Caco-2 (cell line): ENCODE measurements at regions not wholly inside any gene's neighbourhood (a gene's known extent, or its start where the extent isn't known, plus 50 kb on each side); places are given as distances from the start of the nearest gene placed in this dataset.

Experiments used
- BruUV-seq: library from RNA; stranded (reverse); fragments of 400-500 nt; replicated peaks from 2 replicates; lab custom pipeline; 2021; lab: Mats Ljungman, UMichigan
- CTCF ChIA-PET: fragments of 300-600 bp; sonication (Branson Sonifier 250); formaldehyde crosslinking; loops from one replicate; lab custom pipeline; 2022; ENCODE audit warnings: antibody characterized with exemption; lab: Charles Lee
- POLR2A ChIA-PET: fragments of 300-600 bp; sonication (Branson Sonifier 250); formaldehyde crosslinking; loops from one replicate; lab custom pipeline; 2022; ENCODE audit warnings: antibody characterized with exemption; lab: Charles Lee
- DNase-seq, 2 experiments: peaks; one replicate each; pipeline versions ENCODE4 v3.0.0 to v3.0.0-alpha.2; 2020 to 2022
- H3K27me3 ChIP-seq: replicated peaks from 2 replicates; pipeline ENCODE4 v1.6.0; 2011; ENCODE audit warnings: low read length; ENCODE audit not compliant: control insufficient read depth, insufficient read depth
- H3K36me3 ChIP-seq: 2 replicates; pipeline ENCODE4 v1.5.1; 2011; ENCODE audit warnings: low read length; ENCODE audit not compliant: control insufficient read depth, insufficient read depth
- H3K4me1 ChIP-seq: fragments of 250-450 bp; sonication (Bioruptor Pico); 2 replicates; pipeline ENCODE4 v1.5.1; 2020; ENCODE audit warnings: mild to moderate bottlenecking
- H3K4me3 ChIP-seq: 2 replicates; pipeline ENCODE4 v1.5.1; 2011; ENCODE audit warnings: low read depth, mild to moderate bottlenecking, control low read depth, low read length
- H3K9me3 ChIP-seq: fragments of 250-450 bp; sonication (Bioruptor Pico); 2 replicates; pipeline ENCODE4 v1.5.1; 2020; ENCODE audit warnings: mild to moderate bottlenecking, moderate library complexity
- H3K27ac Mint-ChIP-seq: one replicate; pipeline ENCODE4 v1.8.0; 2022; ENCODE audit warnings: mixed read lengths; ENCODE audit not compliant: unreplicated experiment
- H3K27me3 Mint-ChIP-seq: one replicate; pipeline ENCODE4 v1.8.0; 2022; ENCODE audit warnings: mixed read lengths; ENCODE audit not compliant: insufficient read depth, unreplicated experiment
- H3K36me3 Mint-ChIP-seq: one replicate; pipeline ENCODE4 v1.8.0; 2022; ENCODE audit warnings: mild to moderate bottlenecking, mixed read lengths; ENCODE audit not compliant: insufficient read depth, unreplicated experiment
- H3K4me1 Mint-ChIP-seq: one replicate; pipeline ENCODE4 v1.8.0; 2022; ENCODE audit warnings: low read depth, mixed read lengths; ENCODE audit not compliant: unreplicated experiment
- H3K4me3 Mint-ChIP-seq: one replicate; pipeline ENCODE4 v1.8.0; 2022; ENCODE audit warnings: mild to moderate bottlenecking, moderate library complexity, mixed read lengths; ENCODE audit not compliant: unreplicated experiment
- H3K9me3 Mint-ChIP-seq: one replicate; pipeline ENCODE4 v1.8.0; 2022; ENCODE audit warnings: mixed read lengths; ENCODE audit not compliant: unreplicated experiment
- CTCF ChIP-seq, 2 experiments: fragments of 200-600 bp in 1 of 2; IDR thresholded peaks; 1 replicate in 1 of 2; 2 replicates in 1 of 2; pipeline versions ENCODE4 v1.5.1 to v1.8.0; 2011 to 2022; ENCODE audit warnings: antibody characterized with exemption in 1 of 2, control low read depth in 1 of 2, inconsistent platforms in 1 of 2, low read depth in 1 of 2, low read length in 1 of 2, mild to moderate bottlenecking in 1 of 2, moderate library complexity in 1 of 2; ENCODE audit not compliant: insufficient read depth in 1 of 2, severe bottlenecking in 1 of 2, unreplicated experiment in 1 of 2
- intact Hi-C: fragments of 100-400 bp; cut with micrococcal nuclease; formaldehyde crosslinking; loops from one replicate; pipeline ENCODE4 v1.10.0; 2022; ENCODE audit not compliant: unreplicated experiment

- Mint-ChIP-seq H3K4me3 (no peak overlapping the region), H3K27ac (no peak overlapping the region), H3K9me3 (peaks cover 25% of the 10 kb centered on the region), H3K36me3 (no peaks in the 10 kb centered on the region), H3K4me1 (peaks cover 18% of the 10 kb centered on the region), H3K27me3 (no peaks in the 10 kb centered on the region)
- Histone ChIP-seq H3K9me3 (0 out of 2 replicates have a peak, but pooled peaks cover 5% of the 10 kb centered on the region), H3K27me3 (no peaks in the 10 kb centered on the region), H3K4me3 (no peak overlapping the region), H3K4me1 (peaks cover 24% of the 10 kb centered on the region), H3K36me3 (no peaks in the 10 kb centered on the region)
- CTCF ChIA-PET: no interaction called here
- TF ChIP-seq CTCF (IDR thresholded peaks at IDR 0.05; ENCODE audit: insufficient read depth in 1 of 2, low read depth in 1 of 2, low read length in 1 of 2, severe bottlenecking in 1 of 2, unreplicated experiment in 1 of 2): no peak
- no TSS peak for BruUV-seq
- intact Hi-C loops: no loop called here
- POLR2A ChIA-PET: no interaction called here
- DNase-seq: no peak
These were observed 309.2 kb downstream of the SNX13 start for GRCh38 chr7:17631061-17631460.

- TF ChIP-seq CTCF (IDR thresholded peaks at IDR 0.05; ENCODE audit: insufficient read depth in 1 of 2, low read depth in 1 of 2, low read length in 1 of 2, severe bottlenecking in 1 of 2, unreplicated experiment in 1 of 2): no peak
- ChIA-PET CTCF (no interaction called here), POLR2A (no interaction called here)
- no peaks in the 10 kb centered on the region for H3K27me3 Mint-ChIP-seq
- intact Hi-C loops: no loop called here
- no peak for DNase-seq
- 0 out of 2 replicates have a peak, but pooled peaks cover 5% of the 10 kb centered on the region for H3K9me3 ChIP-seq
- H3K9me3 Mint-ChIP-seq: peaks cover 32% of the 10 kb centered on the region
- H3K36me3 Mint-ChIP-seq: no peaks in the 10 kb centered on the region
- no TSS peak for BruUV-seq
- no peak overlapping the region for H3K27ac Mint-ChIP-seq
- H3K4me1 ChIP-seq: peaks cover 36% of the 10 kb centered on the region
- H3K27me3 ChIP-seq: no peaks in the 10 kb centered on the region
- H3K4me3 ChIP-seq: no peak overlapping the region
- H3K4me1 Mint-ChIP-seq: peaks cover 29% of the 10 kb centered on the region
- H3K36me3 ChIP-seq: no peaks in the 10 kb centered on the region
- H3K4me3 Mint-ChIP-seq: no peak overlapping the region
These were observed 307.9 kb downstream of the SNX13 start for GRCh38 chr7:17632384-17632783.

- no peaks in the 10 kb centered on the region for H3K36me3 ChIP-seq
- Mint-ChIP-seq H3K27ac (no peak overlapping the region), H3K36me3 (no peaks in the 10 kb centered on the region), H3K4me1 (peaks cover 34% of the 10 kb centered on the region), H3K27me3 (no peaks in the 10 kb centered on the region), H3K4me3 (no peak overlapping the region), H3K9me3 (peaks cover 32% of the 10 kb centered on the region)
- H3K4me3 ChIP-seq: no peak overlapping the region
- H3K27me3 ChIP-seq: no peaks in the 10 kb centered on the region
- H3K9me3 ChIP-seq: 0 out of 2 replicates have a peak, but pooled peaks cover 5% of the 10 kb centered on the region
- ChIA-PET POLR2A (no interaction called here), CTCF (no interaction called here)
- peak in 1 of 2 experiments; percentile 42 for DNase-seq
- intact Hi-C loops: loop anchor here (1.0 kb wide), 1 partner anchor 15 kb away; no protein-coding TSS in a partner anchor
- no peak for TF ChIP-seq CTCF (IDR thresholded peaks at IDR 0.05; ENCODE audit: insufficient read depth in 1 of 2, low read depth in 1 of 2, low read length in 1 of 2, severe bottlenecking in 1 of 2, unreplicated experiment in 1 of 2)
- peaks cover 40% of the 10 kb centered on the region for H3K4me1 ChIP-seq
- BruUV-seq: no TSS peak
These were observed 307.2 kb downstream of the SNX13 start for GRCh38 chr7:17633067-17633466.
